ENCODE measurements at regions not wholly inside any gene's neighbourhood (a gene's known extent, or its start where the extent isn't known, plus 50 kb on each side); places are given as distances from the start of the nearest gene placed in this dataset.

GRCh38 chr4:136737066-136737465 is 795.2 kb downstream of the PCDH18 start:
- no peak for TF ChIP-seq CTCF (IDR thresholded peaks at IDR 0.05; ENCODE audit: insufficient read depth, low read length)
- no peak overlapping the region for H3K4me3 ChIP-seq (ENCODE audit: low read depth, low read length)
- no peak for DNase-seq (ENCODE audit: low read depth)

- peak; percentile 15 for DNase-seq (ENCODE audit: low read depth)
- no peak for TF ChIP-seq CTCF (IDR thresholded peaks at IDR 0.05; ENCODE audit: insufficient read depth, low read length)
- H3K4me3 ChIP-seq (ENCODE audit: low read depth, low read length): no peak overlapping the region
These were observed 801.3 kb downstream of the PCDH18 start for GRCh38 chr4:136731025-136731424.

- DNase-seq (ENCODE audit: low read depth): peak; percentile 70
These were observed 806.8 kb downstream of the PCDH18 start for GRCh38 chr4:136725286-136726081.

GRCh38 chr4:136713140-136713539 is 819.2 kb downstream of the PCDH18 start:
- DNase-seq (ENCODE audit: low read depth): peak; percentile 47
- TF ChIP-seq CTCF (IDR thresholded peaks at IDR 0.05; ENCODE audit: insufficient read depth, low read length): peak; percentile 43
- no peak overlapping the region for H3K4me3 ChIP-seq (ENCODE audit: low read depth, low read length)

More at GRCh38 chr4:136725286-136726081, 806.8 kb downstream of the PCDH18 start:
- TF ChIP-seq CTCF (IDR thresholded peaks at IDR 0.05; ENCODE audit: insufficient read depth, low read length): no peak
- H3K4me3 ChIP-seq (ENCODE audit: low read depth, low read length): no peak overlapping the region

- no peak overlapping the region for H3K4me3 ChIP-seq (ENCODE audit: low read depth, low read length)
- TF ChIP-seq CTCF (IDR thresholded peaks at IDR 0.05; ENCODE audit: insufficient read depth, low read length): no peak
- DNase-seq (ENCODE audit: low read depth): no peak
These were observed 822.4 kb downstream of the PCDH18 start for GRCh38 chr4:136709897-136710296.

- no peak for DNase-seq (ENCODE audit: low read depth)
- H3K4me3 ChIP-seq (ENCODE audit: low read depth, low read length): no peak overlapping the region
- TF ChIP-seq CTCF (IDR thresholded peaks at IDR 0.05; ENCODE audit: insufficient read depth, low read length): no peak
These were observed 825.4 kb downstream of the PCDH18 start for GRCh38 chr4:136706942-136707341.

Data from fibroblast of the aortic adventitia (primary cell).